HCEC 1CT (cell line): ENCODE measurements at regions not wholly inside any gene's neighbourhood (a gene's known extent, or its start where the extent isn't known, plus 50 kb on each side); places are given as distances from the start of the nearest gene placed in this dataset.

Source experiments
- DNase-seq: peaks from one replicate; pipeline ENCODE4 v3.0.0-alpha.2; 2017

GRCh38 chr2:59622599-59623308 is 930.7 kb downstream of the BCL11A start:
- no peak for DNase-seq

- DNase-seq: no peak
These were observed 949.3 kb downstream of the BCL11A start for GRCh38 chr2:59604123-59604522.

- no peak for DNase-seq
These were observed 958.7 kb downstream of the BCL11A start for GRCh38 chr2:59594671-59595222.

GRCh38 chr2:59590798-59591197 is 962.7 kb downstream of the BCL11A start:
- DNase-seq: no peak

GRCh38 chr2:59589881-59590280 is 963.6 kb downstream of the BCL11A start:
- no peak for DNase-seq

GRCh38 chr2:59588286-59588685 is 965.2 kb downstream of the BCL11A start:
- DNase-seq: no peak

- no peak for DNase-seq
These were observed 967.3 kb downstream of the BCL11A start for GRCh38 chr2:59586176-59586575.

GRCh38 chr2:59585655-59586054 is 967.8 kb downstream of the BCL11A start:
- DNase-seq: no peak

- no peak for DNase-seq
These were observed 968.5 kb downstream of the BCL11A start for GRCh38 chr2:59584958-59585357.

GRCh38 chr2:59583173-59583765 is 970.2 kb downstream of the BCL11A start:
- no peak for DNase-seq

- DNase-seq: no peak
These were observed 975.1 kb downstream of the BCL11A start for GRCh38 chr2:59578349-59578748.

- no peak for DNase-seq
These were observed 978.3 kb downstream of the BCL11A start for GRCh38 chr2:59575191-59575590.

GRCh38 chr2:59572227-59572626 is 981.2 kb downstream of the BCL11A start:
- no peak for DNase-seq

GRCh38 chr2:59570818-59571217 is 982.6 kb downstream of the BCL11A start:
- DNase-seq: no peak

GRCh38 chr2:59569124-59569523 is 984.3 kb downstream of the BCL11A start:
- DNase-seq: no peak

GRCh38 chr2:59568461-59568860 is 985.0 kb downstream of the BCL11A start:
- DNase-seq: no peak

GRCh38 chr2:59567151-59567550 is 986.3 kb downstream of the BCL11A start:
- DNase-seq: no peak

GRCh38 chr2:59566739-59567138 is 986.7 kb downstream of the BCL11A start:
- DNase-seq: no peak

GRCh38 chr2:59561281-59561680 is 992.2 kb downstream of the BCL11A start:
- no peak for DNase-seq

GRCh38 chr2:59560769-59561168 is 992.7 kb downstream of the BCL11A start:
- no peak for DNase-seq

GRCh38 chr2:59540864-59541263 is 1012.6 kb downstream of the BCL11A start:
- no peak for DNase-seq

GRCh38 chr2:59538398-59538911 is 1015.0 kb downstream of the BCL11A start:
- no peak for DNase-seq

GRCh38 chr2:59532808-59533207 is 1020.6 kb downstream of the BCL11A start:
- no peak for DNase-seq

- no peak for DNase-seq
These were observed 1023.2 kb downstream of the BCL11A start for GRCh38 chr2:59530258-59530657.
